GM19351 (cell line): ENCODE measurements at regions not wholly inside any gene's neighbourhood (a gene's known extent, or its start where the extent isn't known, plus 50 kb on each side); places are given as distances from the start of the nearest gene placed in this dataset.
"Not testable (repeated sequence)": the region's sequence is repeated elsewhere in the genome, so short reads cannot be mapped to it uniquely, and the experiment has no call there.

Source experiments
- ATAC-seq: cut with Tn5 transposase; IDR thresholded peaks from one replicate; pipeline ENCODE4 v1.9.1; 2021; ENCODE audit warnings: mild to moderate bottlenecking, moderate library complexity; ENCODE audit not compliant: unreplicated experiment

- no peak for ATAC-seq
These were observed 767.1 kb upstream of the PRMT6 start for GRCh38 chr1:106289265-106289928.

DNA sequence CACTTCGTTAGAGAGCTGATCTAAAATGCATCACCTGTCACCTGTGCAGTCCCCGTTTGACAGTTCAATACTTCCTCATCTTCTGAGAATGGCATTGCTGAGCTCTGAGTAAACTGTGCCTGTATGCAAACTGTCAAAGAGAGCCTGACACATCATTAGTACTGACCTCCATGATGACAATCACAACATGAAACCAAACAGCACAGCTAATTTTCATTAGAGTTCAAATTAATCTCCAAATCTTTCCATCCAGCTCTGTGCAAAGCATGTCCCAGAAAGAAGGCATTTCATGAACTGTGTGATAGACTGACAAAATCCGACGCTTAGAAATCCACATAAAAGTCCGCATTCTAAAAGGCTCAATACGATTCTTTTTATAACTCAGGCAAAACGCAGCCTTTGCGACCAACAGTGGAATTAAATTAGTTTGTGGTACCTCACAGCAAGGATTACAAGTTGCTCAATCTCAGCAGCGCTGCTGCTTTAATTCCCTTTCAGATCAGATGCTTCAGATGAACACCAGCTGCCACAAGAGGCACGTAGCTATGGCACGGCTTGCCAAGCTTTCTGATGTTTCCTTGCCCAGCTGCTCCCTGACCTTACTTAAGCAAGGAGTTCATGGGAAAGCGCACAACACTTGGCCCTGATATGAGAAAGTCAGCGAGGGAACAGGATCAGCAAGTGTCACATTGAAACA lies 765.5 kb upstream of the PRMT6 start:
- no peak for ATAC-seq

GRCh38 chr1:106292130-106292529 lies 764.3 kb upstream of the PRMT6 start:
- no peak for ATAC-seq

- no peak for ATAC-seq
These were observed 760.0 kb upstream of the PRMT6 start for GRCh38 chr1:106296431-106296830.

GRCh38 chr1:106304106-106304505 lies 752.4 kb upstream of the PRMT6 start:
- ATAC-seq: no peak

GRCh38 chr1:106319612-106320011 lies 736.9 kb upstream of the PRMT6 start:
- ATAC-seq: no peak

DNA sequence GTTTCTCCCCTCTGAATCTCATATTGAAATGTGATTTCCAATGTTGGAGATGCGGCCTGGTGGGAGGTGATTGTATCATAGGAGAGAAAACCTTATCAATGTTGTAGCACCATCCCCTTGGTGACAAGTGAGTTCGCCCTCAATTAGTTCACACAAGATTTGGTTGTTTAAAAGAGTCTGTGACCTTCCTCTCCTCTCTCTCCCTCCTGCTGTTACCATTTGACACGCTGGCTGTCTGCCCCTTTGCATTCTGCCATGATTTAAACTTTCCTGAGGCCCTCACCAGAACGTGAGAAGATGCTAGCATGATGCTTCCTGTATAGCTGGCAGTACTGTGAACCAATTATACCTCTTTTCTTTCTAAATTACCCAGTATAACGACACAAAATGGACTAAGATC lies 730.9 kb upstream of the PRMT6 start:
- no peak for ATAC-seq

DNA sequence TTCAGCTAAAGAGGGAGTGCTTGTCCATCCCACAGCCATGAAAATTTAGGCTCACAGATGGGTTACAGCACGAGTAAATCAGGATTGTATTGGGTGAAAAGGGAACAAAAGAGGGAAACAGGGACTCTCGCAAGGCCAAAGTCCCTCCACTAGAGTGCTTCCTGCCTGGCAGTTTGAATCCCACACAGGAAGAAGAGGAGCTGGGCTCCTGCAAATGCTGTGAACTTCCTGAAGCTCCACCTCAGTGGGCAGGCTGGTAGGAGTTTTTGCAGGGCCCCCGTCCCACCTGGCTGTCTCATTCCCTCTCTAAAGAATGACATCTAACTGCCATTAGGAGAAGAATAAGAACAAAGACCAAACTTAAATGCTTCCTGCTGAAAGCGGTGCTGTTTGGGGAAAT lies 712.0 kb upstream of the PRMT6 start:
- no peak for ATAC-seq

DNA sequence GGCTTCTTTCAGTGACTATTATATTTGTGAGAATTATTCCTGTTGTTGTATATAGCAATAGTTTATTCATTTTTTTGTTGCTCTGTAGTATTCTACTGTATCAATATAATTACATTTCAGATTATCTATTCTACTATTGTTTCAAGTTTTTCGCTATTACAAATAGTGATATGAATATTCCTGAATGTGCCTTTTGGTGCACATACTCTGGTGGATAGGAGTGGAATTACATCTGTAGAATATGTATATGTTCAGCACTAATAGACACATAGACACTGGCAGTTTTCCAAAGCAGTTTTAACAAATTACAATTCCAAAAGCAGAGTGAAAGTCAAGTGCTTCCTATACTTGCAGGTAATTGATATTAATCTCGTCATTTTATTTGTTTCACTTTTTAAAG lies 696.2 kb upstream of the PRMT6 start:
- ATAC-seq: peak; percentile 71

DNA sequence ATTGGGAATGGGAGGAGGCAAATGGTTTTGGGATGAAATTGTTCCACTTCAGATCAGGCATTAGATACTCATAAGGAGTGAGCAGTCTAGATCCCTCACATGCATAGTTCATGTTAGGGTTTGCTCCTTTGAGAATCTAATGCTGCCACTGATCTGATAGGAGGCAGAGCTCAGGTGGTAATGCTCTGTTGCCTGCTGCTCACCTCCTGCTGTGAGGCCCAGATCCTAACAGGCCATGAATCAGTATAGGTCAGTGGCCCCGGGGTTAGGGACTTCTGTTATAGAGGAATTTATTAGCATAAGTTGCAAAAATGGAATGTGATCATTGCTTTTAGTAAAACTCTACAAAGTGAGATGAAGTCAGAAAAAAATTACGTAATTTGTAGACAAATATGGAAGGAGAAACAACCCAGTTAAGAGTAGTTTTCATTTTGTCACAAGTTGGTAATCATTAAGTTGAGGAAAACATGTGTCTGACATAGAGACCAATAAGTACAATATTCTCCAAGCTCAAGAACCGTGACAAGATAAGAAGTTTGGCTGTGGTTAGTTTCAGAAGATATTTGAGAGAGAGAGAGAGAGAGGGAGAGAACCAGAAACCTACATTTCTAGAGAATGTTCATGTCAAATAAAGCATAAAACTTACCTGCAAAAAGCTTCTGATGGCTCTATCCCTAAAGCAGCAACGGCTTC lies 689.7 kb upstream of the PRMT6 start:
- no peak for ATAC-seq

DNA sequence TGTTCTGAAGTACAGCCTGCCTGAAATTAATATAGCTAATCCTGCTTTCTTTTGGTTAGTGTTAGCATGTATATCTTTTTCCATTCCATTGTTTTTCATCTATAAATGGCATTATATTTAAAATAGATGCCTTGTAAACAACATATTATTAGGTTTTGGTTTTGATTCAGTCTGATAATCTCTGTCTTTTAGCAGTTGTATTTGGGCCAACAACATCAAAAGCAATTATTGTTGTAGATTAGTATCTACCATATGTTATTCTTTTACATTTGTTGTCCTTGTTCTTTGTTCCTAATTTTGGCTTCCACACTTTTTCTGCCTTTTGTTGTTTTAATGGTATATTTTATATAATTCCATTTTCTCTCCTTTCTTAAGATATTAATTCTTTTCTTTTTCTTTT lies 678.2 kb upstream of the PRMT6 start:
- no peak for ATAC-seq

- ATAC-seq: no peak
These were observed 675.7 kb upstream of the PRMT6 start for GRCh38 chr1:106380772-106381171.

DNA sequence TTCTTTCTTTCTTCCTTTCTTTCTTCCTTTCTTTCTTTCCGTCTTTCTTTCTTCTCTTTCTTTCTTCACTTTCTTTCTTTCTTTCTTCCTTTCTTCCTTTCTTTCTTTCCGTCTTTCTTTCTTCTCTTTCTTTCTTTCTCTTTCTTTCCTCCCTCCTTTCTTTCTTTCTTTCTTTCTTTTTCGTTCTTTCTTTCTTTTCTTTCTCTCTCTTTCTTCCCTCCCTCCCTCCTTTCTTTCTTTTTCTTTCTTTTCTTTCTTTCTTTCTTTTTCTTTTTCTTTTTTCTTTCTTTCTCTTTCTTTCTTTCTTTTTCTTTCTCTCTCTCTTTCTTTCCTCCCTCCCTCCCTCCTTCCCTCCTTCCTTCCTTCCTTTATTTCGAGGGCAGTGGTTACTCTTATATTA lies 667.3 kb upstream of the PRMT6 start:
- not testable (repeated sequence) for ATAC-seq

DNA sequence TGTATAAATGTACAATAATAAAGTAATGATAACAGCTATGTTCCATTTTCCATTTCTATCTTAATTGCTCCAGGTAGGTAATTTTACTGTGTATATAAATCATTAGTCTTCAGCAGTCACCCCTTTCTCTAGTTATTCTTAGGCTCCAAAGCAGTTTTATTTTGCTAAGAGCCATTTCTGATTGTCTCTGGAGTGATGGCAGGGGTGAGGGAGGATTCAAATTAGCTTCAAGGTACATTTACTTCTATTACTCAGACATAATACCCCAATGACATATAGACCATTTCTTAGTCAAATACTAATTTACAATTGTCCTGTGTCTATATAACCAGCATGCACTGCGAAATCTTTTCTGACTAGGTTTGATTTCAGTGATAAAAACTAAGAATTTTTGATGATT lies 663.4 kb upstream of the PRMT6 start:
- no peak for ATAC-seq

- no peak for ATAC-seq
These were observed 660.5 kb upstream of the PRMT6 start for GRCh38 chr1:106396020-106396419.

DNA sequence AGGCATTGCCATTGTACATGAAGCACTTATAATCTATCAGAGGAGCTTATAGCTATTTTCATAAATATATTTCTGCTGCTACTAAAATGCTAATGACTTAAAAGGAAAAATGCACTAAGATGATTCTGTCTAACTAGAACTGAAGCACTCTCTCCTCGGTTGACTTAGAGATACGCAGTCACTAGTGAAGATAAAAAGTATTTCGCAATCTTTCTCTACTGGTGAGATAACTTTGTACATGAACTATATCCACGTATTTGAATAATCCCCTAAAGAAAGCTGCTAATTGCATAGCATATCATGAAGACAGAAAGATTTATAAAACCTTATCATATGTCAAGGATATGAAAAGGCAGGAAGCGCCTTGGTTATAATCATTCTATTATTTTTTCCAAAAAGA lies 658.1 kb upstream of the PRMT6 start:
- no peak for ATAC-seq

GRCh38 chr1:106406114-106406513 lies 650.4 kb upstream of the PRMT6 start:
- ATAC-seq: no peak

DNA sequence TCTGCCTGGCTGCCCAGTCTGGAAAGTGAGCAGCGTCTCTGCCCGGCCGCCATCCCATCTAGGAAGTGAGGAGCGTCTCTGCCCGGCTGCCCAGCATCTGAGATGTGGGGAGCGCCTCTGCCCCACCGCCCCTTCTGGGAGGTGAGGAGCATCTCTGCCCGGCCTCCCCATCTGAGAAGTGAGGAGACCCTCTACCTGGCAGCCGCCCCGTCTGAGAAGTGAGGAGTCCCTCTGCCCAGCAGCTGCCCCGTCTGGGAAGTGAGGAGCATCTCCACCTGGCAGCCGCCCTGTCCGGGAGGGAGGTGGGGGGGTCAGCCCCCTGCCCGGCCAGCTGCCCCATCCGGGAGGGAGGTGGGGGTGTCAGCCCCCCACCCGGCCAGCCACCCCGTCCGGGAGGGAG lies 644.2 kb upstream of the PRMT6 start:
- ATAC-seq: not testable (repeated sequence)

GRCh38 chr1:106435269-106435668 lies 621.2 kb upstream of the PRMT6 start:
- ATAC-seq: no peak

DNA sequence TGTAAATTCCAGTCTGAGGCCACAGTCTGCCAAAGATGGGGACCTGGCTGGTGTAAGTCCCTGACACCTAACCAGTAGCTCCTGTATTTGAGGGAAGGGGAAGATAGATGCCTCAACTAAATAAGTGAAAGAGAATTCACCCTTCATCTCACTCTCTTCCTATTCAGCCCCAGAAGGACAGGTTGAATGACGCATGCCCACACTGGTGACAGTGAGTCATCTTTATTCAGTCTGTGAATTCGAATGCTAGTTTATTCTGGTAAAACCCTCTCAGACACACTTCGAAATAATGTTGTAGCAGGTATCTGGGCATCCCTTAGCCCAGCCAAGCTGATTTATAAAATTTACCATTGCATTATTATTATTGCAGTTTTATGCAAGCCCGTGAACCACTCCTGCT lies 617.0 kb upstream of the PRMT6 start:
- no peak for ATAC-seq

GRCh38 chr1:106447466-106447865 lies 609.0 kb upstream of the PRMT6 start:
- no peak for ATAC-seq

DNA sequence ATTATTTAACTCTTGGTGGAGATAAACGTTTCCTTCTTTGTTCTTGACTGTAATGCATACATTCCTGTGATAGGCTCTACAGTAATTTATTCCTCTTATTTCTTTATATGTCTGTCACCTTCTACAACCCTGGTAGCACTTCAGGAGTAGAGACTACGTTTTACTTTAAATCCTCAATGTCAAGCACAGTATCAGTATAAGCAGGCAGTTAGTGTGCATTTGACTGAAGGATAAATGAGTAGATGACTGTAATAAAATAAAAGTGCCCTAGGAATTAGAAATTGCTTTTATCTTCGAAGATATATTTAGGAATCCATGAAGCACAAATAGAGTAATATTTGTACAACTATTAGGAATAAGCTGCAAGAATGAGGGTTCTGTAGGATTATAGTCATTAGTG lies 599.6 kb upstream of the PRMT6 start:
- ATAC-seq: no peak
